GM21737 (cell line): ENCODE measurements at regions not wholly inside any gene's neighbourhood (a gene's known extent, or its start where the extent isn't known, plus 50 kb on each side); places are given as distances from the start of the nearest gene placed in this dataset.
A peak's percentile ranks its signal among the peaks of the same experiment; 100 is the strongest.

Experiments used
- ATAC-seq: cut with Tn5 transposase; IDR thresholded peaks from one replicate; pipeline ENCODE4 v1.9.1; 2021; ENCODE audit warnings: mild to moderate bottlenecking, moderate library complexity; ENCODE audit not compliant: unreplicated experiment

DNA sequence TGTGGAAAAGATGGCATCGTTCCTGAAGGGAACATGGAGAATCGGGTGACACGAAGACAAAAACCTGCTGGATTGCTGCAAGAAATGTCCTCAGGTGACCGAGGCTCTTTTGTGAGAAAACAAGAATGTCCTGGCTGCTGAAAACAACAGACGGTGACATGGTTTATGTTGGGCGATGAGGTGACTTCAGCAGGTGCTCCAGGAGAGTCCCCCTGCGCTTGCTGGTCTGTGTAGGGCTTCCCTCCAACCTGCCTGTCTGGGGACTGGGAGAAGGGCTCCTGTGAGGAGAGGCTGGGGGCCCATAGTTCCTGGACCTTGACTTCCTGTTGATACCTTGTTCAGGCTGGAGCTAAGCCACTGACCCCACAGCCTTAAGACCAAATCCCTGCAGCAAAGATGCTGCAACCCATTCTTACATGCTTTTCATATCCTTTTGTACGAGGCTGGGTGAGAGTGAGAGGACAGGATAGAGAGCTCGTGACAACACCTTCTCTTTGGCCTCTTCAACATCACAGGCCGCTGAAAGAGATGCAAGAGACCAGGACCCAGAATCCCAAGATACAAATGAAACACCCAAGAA, 134.8 kb downstream of the CD83 start:
- no peak for ATAC-seq

GRCh38 chr6:14254505-14254904, 136.9 kb downstream of the CD83 start:
- peak; percentile 90 for ATAC-seq

DNA sequence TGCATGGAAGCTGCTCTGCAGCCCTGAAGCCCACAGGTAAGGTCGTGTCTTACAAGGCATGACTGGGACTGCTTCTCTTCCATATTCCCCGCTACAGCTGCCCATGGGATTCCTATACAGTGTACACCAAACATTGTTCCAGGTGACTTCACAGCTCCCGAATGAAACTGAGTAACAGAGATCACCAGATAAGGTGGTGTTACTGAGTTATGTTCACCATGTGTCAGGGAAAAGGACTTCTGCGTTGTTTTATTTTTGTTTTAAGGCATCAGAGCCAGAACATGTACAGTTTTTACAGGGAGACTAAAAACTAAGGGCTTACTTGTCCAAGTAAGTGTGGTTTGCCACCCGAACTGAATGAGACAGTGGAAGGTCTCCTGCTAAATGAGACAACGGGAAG, 138.3 kb downstream of the CD83 start:
- ATAC-seq, result no peak

DNA sequence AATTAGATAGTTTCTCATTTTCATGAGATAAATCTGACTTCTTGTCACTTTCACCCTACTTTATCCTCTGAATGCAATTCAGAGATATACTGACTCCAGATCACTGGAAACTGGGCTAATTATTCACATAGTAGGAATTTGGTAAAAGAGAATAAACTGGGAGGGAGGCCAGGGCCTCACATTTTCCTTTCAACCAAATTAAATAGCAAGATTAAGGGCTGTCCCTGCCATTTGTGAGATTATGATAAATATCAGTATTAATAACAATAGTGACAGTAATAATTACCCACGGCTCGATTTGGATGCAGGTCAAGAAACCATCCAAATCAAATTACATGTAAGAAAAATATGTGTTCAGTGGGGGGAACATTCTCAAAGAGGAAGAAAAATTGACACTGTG, 140.5 kb downstream of the CD83 start:
- no peak for ATAC-seq

DNA sequence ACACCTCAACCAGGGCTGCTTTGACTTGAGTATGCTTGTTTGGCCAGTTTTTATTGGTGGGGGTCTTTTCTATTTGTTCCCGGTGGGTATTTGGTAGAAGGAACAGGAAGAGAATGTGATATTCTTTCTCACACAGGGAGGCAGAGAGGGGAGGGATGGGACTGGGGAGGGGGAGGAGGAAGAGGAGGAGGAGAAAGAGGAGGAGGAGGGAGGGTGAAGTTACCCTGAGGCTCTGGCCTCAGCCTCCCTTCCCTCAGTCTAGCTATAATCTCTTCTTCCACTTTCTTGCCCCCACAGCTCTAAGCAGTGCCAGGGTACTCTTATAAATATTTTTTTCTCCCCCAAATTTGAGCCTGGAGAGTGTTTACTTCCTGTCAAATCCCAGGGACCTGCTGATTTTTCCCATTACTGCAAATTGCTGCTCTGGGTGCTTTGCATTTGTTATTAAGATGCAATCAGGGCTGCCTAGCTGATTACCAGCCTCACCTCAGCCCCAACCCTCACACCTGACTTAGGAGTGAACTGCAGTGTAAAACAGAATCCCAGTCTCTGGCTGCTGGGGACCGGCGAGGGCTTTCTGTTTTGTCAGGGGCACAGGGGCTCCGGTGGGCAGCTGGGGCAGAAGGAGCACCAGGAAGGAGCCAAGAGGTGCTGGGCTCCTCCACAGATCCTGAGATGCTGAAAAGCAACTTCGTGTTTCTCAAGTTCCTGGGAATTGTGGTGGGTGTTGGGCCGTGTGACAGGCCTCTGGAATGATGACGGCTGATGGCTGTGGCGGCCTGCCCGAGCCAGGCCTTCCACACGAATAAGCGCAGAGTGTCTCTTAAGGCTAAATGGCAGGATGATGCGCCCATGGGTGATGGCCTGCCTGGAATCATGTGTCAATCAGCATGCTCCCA, 141.4 kb downstream of the CD83 start:
- ATAC-seq, result no peak

DNA sequence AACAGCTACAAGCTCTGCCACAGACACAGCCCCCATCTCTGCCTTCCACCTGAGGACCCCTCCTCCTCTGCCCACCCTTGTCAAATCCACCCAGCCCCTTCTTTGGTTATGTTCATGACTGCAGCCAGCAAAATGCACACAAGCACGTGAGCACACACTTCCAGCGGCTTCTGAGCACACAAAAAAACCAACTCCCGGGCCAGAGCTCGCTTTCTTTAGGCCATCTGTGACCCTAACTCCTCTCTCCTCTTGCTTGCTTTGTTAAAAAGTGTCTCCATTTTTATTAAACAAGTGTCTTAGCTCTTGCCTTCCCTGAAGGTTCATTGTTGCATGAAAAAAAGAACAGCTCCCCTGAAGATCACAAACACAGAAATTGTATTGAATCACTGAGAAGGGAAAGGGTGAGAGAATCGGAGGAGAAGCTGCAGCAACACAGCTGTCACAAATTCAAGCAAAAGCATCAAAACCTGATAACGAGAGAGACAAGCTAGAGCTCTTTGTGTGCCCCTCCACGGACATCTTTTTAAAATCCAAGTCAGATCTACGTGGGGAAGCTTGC, 142.1 kb downstream of the CD83 start:
- ATAC-seq, result no peak

DNA sequence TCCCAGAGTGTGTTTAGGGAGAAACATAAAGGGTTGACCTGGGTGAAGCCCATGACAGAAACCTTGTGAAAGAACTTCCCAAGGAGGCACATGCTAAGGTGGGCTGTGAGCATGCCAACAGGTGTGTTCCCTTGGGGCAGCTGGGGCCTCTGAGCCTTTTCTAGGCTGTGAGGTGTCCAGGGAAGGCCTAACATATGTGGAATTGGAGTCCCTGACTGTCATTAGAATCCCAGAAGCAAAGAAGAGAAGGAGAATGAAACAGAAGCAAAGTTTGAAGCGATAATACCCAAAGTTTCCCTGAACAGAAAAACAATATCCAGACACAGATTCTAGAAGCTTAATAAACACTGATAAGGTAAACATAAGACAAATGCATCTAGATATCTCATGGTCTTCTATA, 143.3 kb downstream of the CD83 start:
- ATAC-seq, result no peak

- ATAC-seq, result no peak
Measured at GRCh38 chr6:14263881-14264424, 146.4 kb downstream of the CD83 start.

DNA sequence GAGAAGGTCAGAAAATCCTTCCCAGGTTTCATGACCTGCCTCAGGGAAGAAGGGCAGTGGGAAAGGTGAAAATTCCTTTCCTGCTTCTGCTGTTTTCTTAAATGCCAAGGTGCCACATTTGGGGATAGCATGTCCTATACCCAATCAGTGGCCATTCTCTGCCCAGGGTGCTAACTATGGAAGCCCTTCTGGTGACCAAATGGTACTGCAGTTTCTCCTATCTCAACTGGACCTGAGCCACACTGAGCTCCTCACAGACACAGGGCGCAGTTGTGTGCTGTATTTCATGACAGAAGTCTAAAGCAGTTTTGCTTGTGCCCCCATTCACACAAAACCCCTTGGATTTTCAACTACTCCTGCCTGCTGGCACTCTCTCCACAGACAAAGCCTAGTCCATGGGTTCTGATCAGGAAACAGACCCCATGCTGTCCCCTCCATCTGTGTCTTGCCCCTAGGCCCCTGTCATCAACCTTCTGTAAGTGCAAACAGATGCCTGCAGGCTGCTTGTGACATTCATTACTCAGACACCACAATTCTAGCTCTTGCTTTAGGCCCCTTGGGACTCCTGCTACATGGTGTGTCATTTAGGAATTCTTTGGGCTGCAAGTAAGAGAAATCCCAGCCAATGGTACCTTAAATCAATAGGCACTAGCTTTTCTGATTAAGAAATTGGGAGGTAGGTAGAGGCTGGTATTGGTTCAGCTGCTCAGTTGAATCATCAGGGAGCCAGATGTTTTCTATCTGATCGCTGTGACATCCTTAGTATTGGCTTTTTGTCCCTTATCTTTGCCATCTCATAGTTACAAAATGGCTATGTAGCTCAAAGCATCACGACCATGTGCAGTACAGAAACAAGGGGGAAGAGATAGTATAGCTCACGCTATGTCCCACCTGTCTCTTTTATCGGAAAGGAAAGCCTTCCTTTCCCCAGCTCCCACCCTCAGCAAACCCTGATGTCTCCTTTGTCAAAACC, 147.8 kb downstream of the CD83 start:
- no peak for ATAC-seq

DNA sequence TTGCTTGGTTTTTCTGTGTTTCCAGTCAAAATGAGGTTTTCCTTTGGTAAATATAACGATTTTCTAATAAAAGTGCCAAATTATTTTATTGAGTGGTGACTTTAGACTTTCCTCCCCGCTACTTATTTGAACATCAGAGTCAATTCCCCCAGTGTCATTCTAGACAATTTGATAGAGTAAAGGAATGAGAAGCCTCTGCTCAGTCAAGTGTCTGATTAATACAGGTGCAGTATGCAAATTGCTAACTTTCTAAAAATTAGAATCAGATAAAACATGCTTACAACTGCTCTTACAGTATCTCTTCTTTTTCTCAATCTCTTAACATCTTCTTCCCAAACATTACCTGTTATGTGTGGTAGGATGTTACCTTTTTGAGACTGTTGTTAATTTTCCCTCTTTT, 148.7 kb downstream of the CD83 start:
- ATAC-seq, result no peak

DNA sequence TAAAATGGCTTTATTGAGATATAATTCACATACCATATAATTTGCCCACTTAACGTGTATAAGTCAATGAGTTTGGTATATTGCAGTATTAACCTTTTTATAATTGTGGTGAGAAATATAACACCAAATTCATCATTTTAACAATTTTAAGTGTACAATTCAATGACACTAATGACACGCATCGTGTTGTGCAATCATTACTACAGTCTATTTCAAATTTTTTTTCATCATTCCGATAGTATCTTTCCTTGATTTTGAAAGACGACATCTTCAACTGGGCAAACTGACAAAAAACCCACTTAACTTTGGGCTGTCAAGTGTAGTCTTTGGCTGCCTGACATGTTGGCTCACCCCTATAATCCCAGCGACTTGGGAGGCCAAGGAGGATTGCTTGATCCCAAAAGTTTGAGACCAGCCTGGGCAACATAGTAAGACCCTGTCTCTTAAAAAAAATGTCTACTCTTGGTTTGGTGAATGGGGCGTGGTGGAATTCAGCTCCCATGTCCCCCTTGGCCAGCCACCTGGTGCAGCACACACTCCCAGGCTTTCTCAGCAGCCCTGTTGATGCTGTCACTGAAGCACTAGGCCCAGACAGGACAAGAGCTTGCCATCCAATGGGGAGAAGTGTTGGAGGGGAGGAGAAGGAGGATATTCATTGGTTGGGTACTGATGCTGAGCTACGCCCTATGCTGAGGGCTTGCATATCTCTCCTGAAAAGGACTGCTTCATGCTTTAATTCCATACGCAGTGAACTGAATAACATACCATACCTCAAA, 150.5 kb downstream of the CD83 start:
- no peak for ATAC-seq

- ATAC-seq, result no peak
Measured at GRCh38 chr6:14269436-14269835, 151.9 kb downstream of the CD83 start.

DNA sequence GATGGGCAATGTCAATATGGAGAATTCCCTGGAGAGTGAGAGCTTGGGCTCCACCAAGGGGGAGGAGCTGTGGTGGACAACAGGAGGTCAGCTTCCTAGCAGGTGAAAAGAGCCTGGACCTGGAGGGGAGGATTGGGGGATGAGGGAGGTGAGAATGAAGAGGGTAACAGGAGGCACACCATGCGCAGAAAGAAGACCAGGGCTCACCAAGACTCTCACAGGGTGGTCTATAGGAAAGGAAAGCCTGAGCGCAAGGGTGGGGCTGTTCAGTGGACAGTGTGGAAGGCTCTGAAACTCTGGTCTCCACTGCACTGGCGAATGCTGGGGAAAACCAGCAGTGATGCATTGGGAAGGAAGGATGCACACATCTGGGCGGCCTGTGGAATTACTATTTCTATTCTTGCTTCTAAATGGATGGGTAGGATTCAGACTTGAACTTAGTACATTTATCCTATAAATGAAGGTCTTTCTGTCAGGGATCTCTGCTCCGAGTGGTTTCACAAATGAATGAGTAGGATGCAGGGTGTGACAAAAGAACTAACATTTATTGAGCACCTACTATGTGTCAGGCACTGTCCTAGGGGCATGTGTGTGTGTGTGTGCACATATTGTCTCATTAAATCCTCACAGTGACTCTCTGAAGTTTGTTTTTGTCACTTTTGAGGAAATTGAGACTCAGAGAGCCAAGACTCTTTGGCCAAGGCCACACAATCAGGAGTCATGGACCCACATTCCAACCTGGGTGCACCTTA, 152.7 kb downstream of the CD83 start:
- no peak for ATAC-seq

GRCh38 chr6:14270925-14271788, 153.6 kb downstream of the CD83 start:
- no peak for ATAC-seq

DNA sequence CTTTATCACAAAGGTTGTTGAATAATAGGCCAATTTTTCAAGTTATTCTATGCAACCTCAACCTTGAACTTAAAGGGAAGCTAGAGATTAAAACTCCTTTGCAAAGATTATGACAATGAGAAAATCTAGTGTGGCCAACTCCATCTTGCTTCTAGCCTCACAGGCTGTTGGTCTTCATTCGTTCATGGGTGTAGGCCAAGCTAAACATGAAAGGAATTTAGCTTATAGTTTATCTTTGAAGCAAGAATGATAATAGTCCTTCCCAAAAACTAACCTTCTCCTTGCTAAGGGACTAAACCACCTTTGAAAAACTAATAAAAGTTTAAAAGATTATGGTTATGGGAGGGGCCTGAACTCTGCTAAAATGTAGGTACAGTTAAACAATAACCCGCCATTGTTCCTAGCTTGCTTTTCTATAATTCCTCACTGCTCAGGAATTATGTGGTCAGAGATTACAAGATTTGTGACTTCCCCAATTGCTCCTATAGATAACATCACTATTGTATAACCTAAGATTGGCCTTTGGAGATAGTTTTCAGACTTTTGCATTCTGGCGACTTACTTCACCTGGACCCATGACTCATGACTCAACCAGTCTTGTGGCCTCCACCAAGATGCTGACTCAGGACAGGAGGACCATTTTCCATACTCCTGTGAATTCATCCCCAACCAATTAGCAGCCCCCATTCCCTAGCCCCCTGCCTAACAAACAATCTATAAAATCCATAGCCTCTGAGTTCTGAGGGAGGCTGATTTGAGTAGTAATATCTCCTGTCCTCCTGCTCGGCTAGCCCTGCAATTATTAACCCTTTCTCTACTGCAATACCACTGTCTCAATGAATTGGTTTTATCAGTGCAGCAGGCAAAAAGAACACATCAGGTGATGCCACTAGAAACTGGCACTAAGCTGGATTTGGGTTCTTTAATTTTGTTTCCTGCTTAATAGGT, 154.5 kb downstream of the CD83 start:
- ATAC-seq, result no peak

- ATAC-seq, result no peak
Measured at GRCh38 chr6:14272737-14273085, 155.1 kb downstream of the CD83 start.

- ATAC-seq, result no peak
Measured at GRCh38 chr6:14273191-14273590, 155.6 kb downstream of the CD83 start.
